Esophagus muscularis mucosa (tissue), 4 donors: ENCODE measurements at regions not wholly inside any gene's neighbourhood (a gene's known extent, or its start where the extent isn't known, plus 50 kb on each side); places are given as distances from the start of the nearest gene placed in this dataset.

Experiments
- CTCF ChIP-seq, 3 experiments: fragments of 200-600 bp in 2 of 3; fragments of 450-650 bp in 1 of 3; sonication (generic) in 2 of 3; IDR thresholded peaks; one replicate each; pipeline ENCODE4 v1.5.1; 2017 to 2019; ENCODE audit warnings: antibody characterized with exemption in 3 of 3, mild to moderate bottlenecking in 2 of 3, moderate library complexity in 1 of 3
- EP300 ChIP-seq: sonication (generic); formaldehyde crosslinking; IDR thresholded peaks from one replicate; pipeline ENCODE4 v1.6.1; 2017; ENCODE audit warnings: antibody characterized with exemption
- POLR2A ChIP-seq: fragments of 450-650 bp; IDR thresholded peaks from one replicate; pipeline ENCODE4 v1.6.1; 2017; ENCODE audit warnings: antibody characterized with exemption, moderate library complexity, mild to moderate bottlenecking, low read depth
- POLR2AphosphoS5 ChIP-seq, 2 donors: sonication (generic); formaldehyde crosslinking; IDR thresholded peaks; one replicate each; pipeline ENCODE4 v1.6.1; 2017; ENCODE audit warnings: antibody characterized with exemption in 2 of 2

GRCh38 chr2:30396436-30397232 is 50.4 kb upstream of the LCLAT1 start:
- no peak for TF ChIP-seq CTCF (IDR thresholded peaks at IDR 0.05)
- no peak for TF ChIP-seq EP300
- TF ChIP-seq POLR2A: no peak
- no peak for TF ChIP-seq POLR2AphosphoS5 (IDR thresholded peaks at IDR 0.05)
